Stimulated activated CD8-positive, alpha-beta memory T cell treated with anti-CD3 and anti-CD28 coated beads, Interleukin-12 subunit alpha, Interleukin-12 subunit beta, amount 100 ng/mL, for 24 hours (primary cell): ENCODE measurements at regions not wholly inside any gene's neighbourhood (a gene's known extent, or its start where the extent isn't known, plus 50 kb on each side); places are given as distances from the start of the nearest gene placed in this dataset.

Experiments used
- DNase-seq: peaks from one replicate; pipeline ENCODE4 v3.0.0-alpha.2; 2020; ENCODE audit errors: extremely low read depth

GRCh38 chr7:25553580-25554291 is 325.4 kb upstream of the NPVF start:
- no peak for DNase-seq

GRCh38 chr7:25557379-25557917 is 329.2 kb upstream of the NPVF start:
- DNase-seq = no peak

- no peak for DNase-seq
These were observed 329.6 kb upstream of the NPVF start for GRCh38 chr7:25557930-25558329.

GRCh38 chr7:25558605-25559004 is 330.3 kb upstream of the NPVF start:
- DNase-seq = no peak

GRCh38 chr7:25559581-25560367 is 331.5 kb upstream of the NPVF start:
- DNase-seq = no peak

GRCh38 chr7:25562673-25563182 is 334.4 kb upstream of the NPVF start:
- no peak for DNase-seq

- DNase-seq = no peak
These were observed 336.7 kb upstream of the NPVF start for GRCh38 chr7:25565002-25565401.

GRCh38 chr7:25565949-25566348 is 337.7 kb upstream of the NPVF start:
- peak; percentile 3 for DNase-seq

- no peak for DNase-seq
These were observed 339.1 kb upstream of the NPVF start for GRCh38 chr7:25567430-25567829.

- no peak for DNase-seq
These were observed 341.5 kb upstream of the NPVF start for GRCh38 chr7:25569765-25570164.

GRCh38 chr7:25572423-25572822 is 344.1 kb upstream of the NPVF start:
- no peak for DNase-seq

GRCh38 chr7:25574828-25575227 is 346.5 kb upstream of the NPVF start:
- DNase-seq = no peak

- DNase-seq = no peak
These were observed 347.3 kb upstream of the NPVF start for GRCh38 chr7:25575634-25576033.

- no peak for DNase-seq
These were observed 350.9 kb upstream of the NPVF start for GRCh38 chr7:25578991-25579777.

GRCh38 chr7:25579778-25580075 is 351.4 kb upstream of the NPVF start:
- DNase-seq = no peak

GRCh38 chr7:25580141-25580540 is 351.9 kb upstream of the NPVF start:
- no peak for DNase-seq

- no peak for DNase-seq
These were observed 355.3 kb upstream of the NPVF start for GRCh38 chr7:25583621-25584020.

GRCh38 chr7:25584112-25584938 is 356.0 kb upstream of the NPVF start:
- DNase-seq = no peak

GRCh38 chr7:25586513-25586912 is 358.2 kb upstream of the NPVF start:
- DNase-seq = no peak

- DNase-seq = no peak
These were observed 365.8 kb upstream of the NPVF start for GRCh38 chr7:25594122-25594521.

- no peak for DNase-seq
These were observed 366.4 kb upstream of the NPVF start for GRCh38 chr7:25594728-25595127.
